H1 (cell line): ENCODE measurements at regions not wholly inside any gene's neighbourhood (a gene's known extent, or its start where the extent isn't known, plus 50 kb on each side); places are given as distances from the start of the nearest gene placed in this dataset.

Source experiments
- CTCF ChIA-PET: fragments of 300-600 bp; sonication (Branson Sonifier 250); formaldehyde crosslinking; loops from one replicate; lab custom pipeline; 2021; ENCODE audit not compliant: partially characterized antibody; lab: Charles Lee
- POLR2A ChIA-PET: fragments of 300-600 bp; sonication (Branson Sonifier 250); formaldehyde crosslinking; loops from one replicate; lab custom pipeline; 2021; ENCODE audit warnings: inconsistent platforms; ENCODE audit not compliant: partially characterized antibody; lab: Charles Lee
- DNase-seq, 2 experiments: peaks; one replicate each; pipeline versions ENCODE4 v3.0.0 to v3.0.0-alpha.2; 2010 to 2022; ENCODE audit warnings: low spot score in 2 of 2, low read depth in 1 of 2, mixed read lengths in 1 of 2
- FAIRE-seq: peaks from 2 replicates; lab custom pipeline; 2011; peaks lifted over from hg19 to GRCh38; lab: Jason Lieb, UNC
- H2AFZ ChIP-seq: 2 replicates; pipeline ENCODE4 v1.8.1; 2012; ENCODE audit warnings: low read length, inconsistent platforms
- H2AK5ac ChIP-seq: 2 replicates; pipeline ENCODE4 v1.6.1; 2013; ENCODE audit warnings: low read depth, low read length
- H2BK120ac ChIP-seq: replicated peaks from 2 replicates; pipeline ENCODE3; 2013; ENCODE audit warnings: low read depth, low read length, inconsistent platforms
- H2BK12ac ChIP-seq: 2 replicates; pipeline ENCODE4 v1.6.1; 2013; ENCODE audit warnings: low read depth, low read length
- H2BK15ac ChIP-seq: 2 replicates; pipeline ENCODE4 v1.6.1; 2013; ENCODE audit warnings: low read length
- H2BK20ac ChIP-seq: 2 replicates; pipeline ENCODE4 v1.6.1; 2013; ENCODE audit warnings: low read length
- H2BK5ac ChIP-seq: 2 replicates; pipeline ENCODE4 v1.6.1; 2013; ENCODE audit warnings: low read depth, low read length
- H3K14ac ChIP-seq: 2 replicates; pipeline ENCODE4 v1.6.1; 2013; ENCODE audit warnings: inconsistent platforms; ENCODE audit not compliant: insufficient read length
- H3K18ac ChIP-seq: 2 replicates; pipeline ENCODE4 v1.6.1; 2013; ENCODE audit warnings: low read length; ENCODE audit errors: extremely low read depth
- H3K23ac ChIP-seq: 2 replicates; pipeline ENCODE4 v1.6.1; 2013; ENCODE audit warnings: inconsistent platforms; ENCODE audit not compliant: insufficient read length
- H3K23me2 ChIP-seq: 2 replicates; pipeline ENCODE4 v1.6.1; 2013; ENCODE audit warnings: low read depth, low read length
- H3K27ac ChIP-seq: 2 replicates; pipeline ENCODE4 v1.6.1; 2011; ENCODE audit warnings: low read depth, low read length, inconsistent platforms
- H3K27me3 ChIP-seq, 4 experiments: replicated peaks in 1 of 4; 1 replicate in 1 of 4; 2 replicates in 3 of 4; pipeline versions ENCODE4 v1.6.1 to v1.8.1; 2011 to 2013; ENCODE audit warnings: low read length in 3 of 4, mild to moderate bottlenecking in 3 of 4, inconsistent platforms in 2 of 4, mixed read lengths in 2 of 4, moderate library complexity in 1 of 4; ENCODE audit not compliant: control insufficient read depth in 3 of 4, insufficient read depth in 3 of 4; ENCODE audit errors: extremely low read depth in 1 of 4
- H3K36me3 ChIP-seq, 4 experiments: 2 replicates each; pipeline versions ENCODE4 v1.6.1 to v1.8.1; 2011 to 2013; ENCODE audit warnings: mild to moderate bottlenecking in 4 of 4, low read length in 3 of 4, moderate library complexity in 2 of 4, control low read depth in 1 of 4, inconsistent platforms in 1 of 4; ENCODE audit not compliant: insufficient read depth in 4 of 4, control insufficient read depth in 2 of 4
- H3K4ac ChIP-seq: replicated peaks from 2 replicates; pipeline ENCODE3; 2013; ENCODE audit warnings: low read length, low read depth, mixed read lengths, inconsistent platforms; ENCODE audit not compliant: insufficient read length
- H3K4me1 ChIP-seq, 4 experiments: replicated peaks in 1 of 4; 1 replicate in 1 of 4; 2 replicates in 3 of 4; pipeline versions ENCODE4 v1.6.1 to v1.8.1; 2011 to 2013; ENCODE audit warnings: low read length in 3 of 4, inconsistent platforms in 2 of 4, mixed read lengths in 1 of 4; ENCODE audit not compliant: insufficient read depth in 4 of 4, control insufficient read depth in 3 of 4
- H3K4me2 ChIP-seq, 2 experiments: 2 replicates each; pipeline versions ENCODE4 v1.6.1 to v1.8.1; 2011 to 2013; ENCODE audit warnings: low read depth in 2 of 2, low read length in 2 of 2, control low read depth in 1 of 2, inconsistent platforms in 1 of 2, mild to moderate bottlenecking in 1 of 2; ENCODE audit not compliant: insufficient read depth in 1 of 2
- H3K4me3 ChIP-seq, 4 experiments: fragments of 200-600, 300-600 bp in 1 of 4; sonication (generic), shearing (Covaris generic), sonication (Bioruptor Twin) in 1 of 4; 2 replicates each; pipeline versions ENCODE4 v1.5.1 to v1.8.1; 2011 to 2016; ENCODE audit warnings: low read length in 4 of 4, low read depth in 3 of 4, control low read depth in 2 of 4, inconsistent platforms in 2 of 4, mild to moderate bottlenecking in 2 of 4, mixed read lengths in 1 of 4, moderate library complexity in 1 of 4; ENCODE audit not compliant: insufficient read depth in 2 of 4; ENCODE audit errors: extremely low read depth in 1 of 4
- H3K56ac ChIP-seq: replicated peaks from 2 replicates; pipeline ENCODE3; 2013; ENCODE audit warnings: low read depth, mild to moderate bottlenecking, mixed read lengths, low read length, inconsistent platforms; ENCODE audit not compliant: insufficient read length
- H3K79me1 ChIP-seq: 2 replicates; pipeline ENCODE4 v1.6.1; 2013; ENCODE audit warnings: low read depth, low read length, control low read depth
- H3K79me2 ChIP-seq, 2 experiments: 2 replicates each; pipeline versions ENCODE4 v1.6.1 to v1.8.1; 2012 to 2013; ENCODE audit warnings: low read length in 2 of 2, mild to moderate bottlenecking in 2 of 2, inconsistent platforms in 1 of 2; ENCODE audit not compliant: insufficient read depth in 2 of 2, control insufficient read depth in 1 of 2
- H3K9ac ChIP-seq, 4 experiments: replicated peaks in 1 of 4; 1 replicate in 1 of 4; 2 replicates in 3 of 4; pipeline versions ENCODE4 v1.6.1 to v1.8.1; 2011 to 2013; ENCODE audit warnings: low read depth in 3 of 4, low read length in 3 of 4, control low read depth in 2 of 4, mild to moderate bottlenecking in 2 of 4, moderate library complexity in 2 of 4, inconsistent platforms in 1 of 4; ENCODE audit errors: extremely low read depth in 1 of 4
- H3K9me3 ChIP-seq, 2 experiments: 2 replicates each; pipeline versions ENCODE4 v1.6.1 to v1.8.1; 2012 to 2013; ENCODE audit warnings: mild to moderate bottlenecking in 2 of 2, moderate library complexity in 2 of 2, control low read depth in 1 of 2, inconsistent platforms in 1 of 2, low read depth in 1 of 2, low read length in 1 of 2, mixed read lengths in 1 of 2; ENCODE audit not compliant: insufficient read depth in 2 of 2
- H4K20me1 ChIP-seq, 2 experiments: replicated peaks in 1 of 2; 2 replicates each; pipeline versions ENCODE3 to v1.8.1; 2011 to 2013; ENCODE audit warnings: inconsistent platforms in 2 of 2, low read length in 2 of 2, mild to moderate bottlenecking in 1 of 2; ENCODE audit not compliant: insufficient read depth in 2 of 2, control insufficient read depth in 1 of 2
- H4K5ac ChIP-seq: 2 replicates; pipeline ENCODE4 v1.6.1; 2013; ENCODE audit warnings: low read length, low read depth, mixed read lengths, inconsistent platforms; ENCODE audit not compliant: insufficient read length
- H4K8ac ChIP-seq: 2 replicates; pipeline ENCODE4 v1.8.0; 2013; ENCODE audit warnings: mild to moderate bottlenecking, moderate library complexity, low read length, inconsistent platforms; ENCODE audit not compliant: insufficient read depth; ENCODE audit errors: extremely low read depth
- H4K91ac ChIP-seq: replicated peaks from 2 replicates; pipeline ENCODE3; 2013; ENCODE audit warnings: low read length, mixed read lengths, inconsistent platforms; ENCODE audit not compliant: insufficient read length
- BCL11A ChIP-seq, 2 experiments: IDR thresholded peaks; one replicate each; pipeline ENCODE4 v1.6.1; 2011; ENCODE audit warnings: low read depth in 2 of 2, low read length in 2 of 2, mild to moderate bottlenecking in 2 of 2
- CBX5 ChIP-seq: fragments of 300-800, 300-1000 bp; sonication (generic); IDR thresholded peaks from 2 replicates; pipeline ENCODE4 v1.7.1; 2016; ENCODE audit warnings: antibody characterized with exemption, low read length, low read depth
- NANOG ChIP-seq: IDR thresholded peaks from 2 replicates; pipeline ENCODE4 v1.6.1; 2011; ENCODE audit warnings: low read length, low read depth, mild to moderate bottlenecking, inconsistent platforms; ENCODE audit not compliant: insufficient read depth, poor library complexity, severe bottlenecking
- POLR2A ChIP-seq, 2 experiments: IDR thresholded peaks; 1 replicate in 1 of 2; 2 replicates in 1 of 2; pipeline ENCODE4 v1.6.1; 2011; ENCODE audit warnings: low read depth in 2 of 2, low read length in 2 of 2, mild to moderate bottlenecking in 2 of 2; ENCODE audit errors: control extremely low read depth in 1 of 2
- RFX5 ChIP-seq: IDR thresholded peaks from 2 replicates; pipeline ENCODE4 v1.6.1; 2011; ENCODE audit warnings: low read depth, low read length, improper control_type of control experiment, borderline replicate concordance
- SIN3A ChIP-seq, 2 experiments: IDR thresholded peaks in 1 of 2; conservative IDR thresholded peaks in 1 of 2; 2 replicates each; pipeline ENCODE4 v1.6.1; 2011 to 2012; ENCODE audit warnings: low read length in 2 of 2, improper control_type of control experiment in 1 of 2, low read depth in 1 of 2, mild to moderate bottlenecking in 1 of 2
- SRF ChIP-seq: IDR thresholded peaks from 2 replicates; pipeline ENCODE4 v1.6.1; 2011; ENCODE audit warnings: mild to moderate bottlenecking, low read depth, low read length, moderate library complexity
- TF ChIP-seq, protein P1 (sequence below): IDR thresholded peaks from 2 replicates; pipeline ENCODE4 v1.6.1; 2012; ENCODE audit warnings: low read length, inconsistent platforms

DNA sequence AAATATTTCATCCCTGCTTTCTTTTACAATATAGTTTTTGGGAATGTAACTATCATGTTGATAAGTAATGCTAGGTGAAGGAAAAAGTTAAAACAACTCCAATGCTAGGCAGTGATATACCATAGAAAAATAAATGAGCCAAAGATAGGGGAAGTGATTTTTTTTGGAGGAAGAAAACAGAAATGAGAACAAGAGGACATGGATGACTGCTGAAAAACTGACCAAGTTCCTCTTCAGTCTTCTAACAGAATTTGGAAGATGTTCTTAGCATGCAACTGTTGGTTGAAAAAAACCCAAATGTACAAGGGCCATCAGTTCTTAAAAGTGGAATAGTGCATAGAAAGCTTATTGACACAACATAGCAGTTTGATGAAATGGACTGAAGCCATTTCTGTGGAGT lies 262.5 kb upstream of the STARD13 start:
- no peaks in the 10 kb centered on the region for H3K9me3 ChIP-seq
- no peaks in the 10 kb centered on the region for H4K20me1 ChIP-seq
- no peak overlapping the region for H2AFZ ChIP-seq
- no peaks in the 10 kb centered on the region for H3K36me3 ChIP-seq
- H3K14ac ChIP-seq = no peak overlapping the region
- H2BK5ac ChIP-seq = no peak overlapping the region
- H3K9ac ChIP-seq = no peak overlapping the region
- H4K91ac ChIP-seq = no peak overlapping the region
- no peak overlapping the region for H2AK5ac ChIP-seq
- H2BK15ac ChIP-seq = no peak overlapping the region
- no peak for FAIRE-seq
- H2BK120ac ChIP-seq = no peak overlapping the region
- H4K5ac ChIP-seq = no peak overlapping the region
- H2BK20ac ChIP-seq = no peak overlapping the region
- H3K23ac ChIP-seq = no peak overlapping the region
- TF ChIP-seq RFX5 (no peak), NANOG (no peak), SIN3A (conservative IDR thresholded peaks at IDR 0.05 in 1 of 2, IDR thresholded peaks at IDR 0.05 in 1 of 2; ENCODE audit: low read depth in 1 of 2, low read length in 2 of 2) (no peak), SRF (no peak), POLR2A (IDR thresholded peaks at IDR 0.05; ENCODE audit: control extremely low read depth in 1 of 2, low read depth in 2 of 2, low read length in 2 of 2) (no peak), CBX5 (no peak), BCL11A (IDR thresholded peaks at IDR 0.05; ENCODE audit: low read depth in 2 of 2, low read length in 2 of 2) (no peak)
- TF ChIP-seq, protein P1, sequence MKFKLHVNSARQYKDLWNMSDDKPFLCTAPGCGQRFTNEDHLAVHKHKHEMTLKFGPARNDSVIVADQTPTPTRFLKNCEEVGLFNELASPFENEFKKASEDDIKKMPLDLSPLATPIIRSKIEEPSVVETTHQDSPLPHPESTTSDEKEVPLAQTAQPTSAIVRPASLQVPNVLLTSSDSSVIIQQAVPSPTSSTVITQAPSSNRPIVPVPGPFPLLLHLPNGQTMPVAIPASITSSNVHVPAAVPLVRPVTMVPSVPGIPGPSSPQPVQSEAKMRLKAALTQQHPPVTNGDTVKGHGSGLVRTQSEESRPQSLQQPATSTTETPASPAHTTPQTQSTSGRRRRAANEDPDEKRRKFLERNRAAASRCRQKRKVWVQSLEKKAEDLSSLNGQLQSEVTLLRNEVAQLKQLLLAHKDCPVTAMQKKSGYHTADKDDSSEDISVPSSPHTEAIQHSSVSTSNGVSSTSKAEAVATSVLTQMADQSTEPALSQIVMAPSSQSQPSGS = no peak
- ChIA-PET CTCF (no interaction called here), POLR2A (no interaction called here)
- H3K4ac ChIP-seq = no peak overlapping the region
- H3K4me1 ChIP-seq = peaks cover 0 to 9% (median 4%) of the 10 kb centered on the region in 4 experiments; a peak in 4 of 7 replicates
- no peak overlapping the region for H4K8ac ChIP-seq
- H3K27me3 ChIP-seq = no peaks in the 10 kb centered on the region
- H3K79me2 ChIP-seq = no peaks in the 10 kb centered on the region
- no peaks in the 10 kb centered on the region for H3K79me1 ChIP-seq
- DNase-seq = no peak
- no peak overlapping the region for H3K56ac ChIP-seq
- H3K27ac ChIP-seq = no peak overlapping the region
- no peak overlapping the region for H3K4me3 ChIP-seq
- no peak overlapping the region for H3K18ac ChIP-seq
- no peak overlapping the region for H3K4me2 ChIP-seq
- 0 out of 2 replicates have a peak, but pooled peaks cover 3% of the 10 kb centered on the region for H3K23me2 ChIP-seq
- H2BK12ac ChIP-seq = no peak overlapping the region
